IMR-90 (cell line): ENCODE measurements at regions not wholly inside any gene's neighbourhood (a gene's known extent, or its start where the extent isn't known, plus 50 kb on each side); places are given as distances from the start of the nearest gene placed in this dataset.

Experiments
- BHLHE40 ChIP-seq: fragments of 150-350 bp; IDR thresholded peaks from 2 replicates; pipeline ENCODE4 v1.6.1; 2016; ENCODE audit warnings: mild to moderate bottlenecking, low read depth, low read length
- CEBPB ChIP-seq: IDR thresholded peaks from 2 replicates; pipeline ENCODE4 v1.6.1; 2012; ENCODE audit warnings: low read depth, low read length, improper control_type of control experiment
- CHD1 ChIP-seq: IDR thresholded peaks from 2 replicates; pipeline ENCODE4 v1.6.1; 2012; ENCODE audit warnings: low read depth, low read length, improper control_type of control experiment
- CTCF ChIP-seq: conservative IDR thresholded peaks from 2 replicates; pipeline ENCODE4 v1.5.1; 2012; ENCODE audit warnings: mild to moderate bottlenecking, low read depth, low read length, improper control_type of control experiment
- FOS ChIP-seq: fragments of 150-350 bp; IDR thresholded peaks from 2 replicates; pipeline ENCODE4 v1.6.1; 2016; ENCODE audit warnings: low read depth, low read length
- MAFK ChIP-seq: IDR thresholded peaks from 2 replicates; pipeline ENCODE4 v1.6.1; 2012; ENCODE audit warnings: low read depth, low read length, improper control_type of control experiment
- MXI1 ChIP-seq: IDR thresholded peaks from 2 replicates; pipeline ENCODE4 v1.6.1; 2012; ENCODE audit warnings: low read depth, mild to moderate bottlenecking, low read length, moderate library complexity, borderline replicate concordance
- POLR2A ChIP-seq: IDR thresholded peaks from 2 replicates; pipeline ENCODE4 v1.6.1; 2012; ENCODE audit warnings: mild to moderate bottlenecking, low read depth, low read length
- RAD21 ChIP-seq: IDR thresholded peaks from 2 replicates; pipeline ENCODE4 v1.6.1; 2012; ENCODE audit warnings: low read length, improper control_type of control experiment
- RCOR1 ChIP-seq: IDR thresholded peaks from 2 replicates; pipeline ENCODE4 v1.6.1; 2012; ENCODE audit warnings: mild to moderate bottlenecking, low read length, improper control_type of control experiment; ENCODE audit not compliant: insufficient replicate concordance
- RFX5 ChIP-seq: IDR thresholded peaks from 2 replicates; pipeline ENCODE4 v1.8.0; 2012; ENCODE audit warnings: low read depth, mild to moderate bottlenecking, low read length, moderate library complexity
- SMC3 ChIP-seq: fragments of 150-350 bp; IDR thresholded peaks from 2 replicates; pipeline ENCODE4 v1.6.1; 2016; ENCODE audit warnings: low read depth, mild to moderate bottlenecking, antibody characterized with exemption, low read length, moderate library complexity
- TF ChIP-seq, protein P1 (sequence below): fragments of 150-350 bp; IDR thresholded peaks from 2 replicates; pipeline ENCODE4 v1.6.1; 2017; ENCODE audit warnings: mild to moderate bottlenecking, antibody characterized with exemption, low read length, low read depth

GRCh38 chr5:53199882-53200281, 90.3 kb upstream of the MOCS2 start:
- TF ChIP-seq POLR2A: no peak
- TF ChIP-seq CTCF: no peak
- no peak for TF ChIP-seq SMC3
- TF ChIP-seq RFX5: no peak
- TF ChIP-seq RCOR1: no peak
- TF ChIP-seq CEBPB: peak; percentile 48
- no peak for TF ChIP-seq BHLHE40
- TF ChIP-seq RAD21: no peak
- TF ChIP-seq, protein P1, sequence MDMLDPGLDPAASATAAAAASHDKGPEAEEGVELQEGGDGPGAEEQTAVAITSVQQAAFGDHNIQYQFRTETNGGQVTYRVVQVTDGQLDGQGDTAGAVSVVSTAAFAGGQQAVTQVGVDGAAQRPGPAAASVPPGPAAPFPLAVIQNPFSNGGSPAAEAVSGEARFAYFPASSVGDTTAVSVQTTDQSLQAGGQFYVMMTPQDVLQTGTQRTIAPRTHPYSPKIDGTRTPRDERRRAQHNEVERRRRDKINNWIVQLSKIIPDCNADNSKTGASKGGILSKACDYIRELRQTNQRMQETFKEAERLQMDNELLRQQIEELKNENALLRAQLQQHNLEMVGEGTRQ: no peak
- no peak for TF ChIP-seq MXI1
- no peak for TF ChIP-seq FOS
- no peak for TF ChIP-seq CHD1
- no peak for TF ChIP-seq MAFK
